COLO668 (cell line): ENCODE measurements at regions not wholly inside any gene's neighbourhood (a gene's known extent, or its start where the extent isn't known, plus 50 kb on each side); places are given as distances from the start of the nearest gene placed in this dataset.
A peak's percentile ranks its signal among the peaks of the same experiment; 100 is the strongest.

ENCODE experiments used
- DNase-seq: peaks from one replicate; lab custom pipeline; 2025; ENCODE audit not compliant: unreplicated experiment; lab: John Stamatoyannopoulos, UW

- DNase-seq = no peak
Observed at GRCh38 chr4:175947117-175947722, 118.4 kb upstream of the WDR17 start.

GRCh38 chr4:175951794-175952193, 113.8 kb upstream of the WDR17 start:
- no peak for DNase-seq

- no peak for DNase-seq
Observed at GRCh38 chr4:175953116-175953515, 112.5 kb upstream of the WDR17 start.

GRCh38 chr4:175953960-175954521, 111.6 kb upstream of the WDR17 start:
- DNase-seq = no peak

- no peak for DNase-seq
Observed at GRCh38 chr4:175954685-175955084, 111.0 kb upstream of the WDR17 start.

- no peak for DNase-seq
Observed at GRCh38 chr4:175961604-175962003, 104.0 kb upstream of the WDR17 start.

- DNase-seq = no peak
Observed at GRCh38 chr4:175970072-175970471, 95.6 kb upstream of the WDR17 start.

GRCh38 chr4:175970724-175971123, 94.9 kb upstream of the WDR17 start:
- DNase-seq = no peak

- no peak for DNase-seq
Observed at GRCh38 chr4:175971388-175972179, 94.1 kb upstream of the WDR17 start.

GRCh38 chr4:175973027-175973923, 92.4 kb upstream of the WDR17 start:
- DNase-seq = no peak

- DNase-seq = no peak
Observed at GRCh38 chr4:175983636-175984035, 82.0 kb upstream of the WDR17 start.

GRCh38 chr4:175986668-175987067, 79.0 kb upstream of the WDR17 start:
- no peak for DNase-seq

GRCh38 chr4:175988511-175988910, 77.1 kb upstream of the WDR17 start:
- no peak for DNase-seq

GRCh38 chr4:175996206-175996605, 69.4 kb upstream of the WDR17 start:
- DNase-seq = no peak

GRCh38 chr4:175997291-175997690, 68.3 kb upstream of the WDR17 start:
- DNase-seq = no peak

GRCh38 chr4:175998782-175999181, 66.9 kb upstream of the WDR17 start:
- no peak for DNase-seq

GRCh38 chr4:175999944-176000343, 65.7 kb upstream of the WDR17 start:
- no peak for DNase-seq

- no peak for DNase-seq
Observed at GRCh38 chr4:176001151-176002006, 64.3 kb upstream of the WDR17 start.

- DNase-seq = peak; percentile 28
Observed at GRCh38 chr4:176002007-176002613, 63.5 kb upstream of the WDR17 start.

GRCh38 chr4:176005766-176006165, 59.9 kb upstream of the WDR17 start:
- no peak for DNase-seq
